Erythroblast (primary cell): ENCODE measurements at regions not wholly inside any gene's neighbourhood (a gene's known extent, or its start where the extent isn't known, plus 50 kb on each side); places are given as distances from the start of the nearest gene placed in this dataset.

ENCODE experiments used
- GATA1 ChIP-seq: IDR thresholded peaks from 2 replicates; pipeline ENCODE4 v1.6.1; 2011; ENCODE audit warnings: low read depth, mild to moderate bottlenecking, control low read depth, low read length, moderate library complexity
- POLR2A ChIP-seq: IDR thresholded peaks from 2 replicates; pipeline ENCODE4 v1.6.1; 2011; ENCODE audit warnings: mild to moderate bottlenecking, low read length

DNA sequence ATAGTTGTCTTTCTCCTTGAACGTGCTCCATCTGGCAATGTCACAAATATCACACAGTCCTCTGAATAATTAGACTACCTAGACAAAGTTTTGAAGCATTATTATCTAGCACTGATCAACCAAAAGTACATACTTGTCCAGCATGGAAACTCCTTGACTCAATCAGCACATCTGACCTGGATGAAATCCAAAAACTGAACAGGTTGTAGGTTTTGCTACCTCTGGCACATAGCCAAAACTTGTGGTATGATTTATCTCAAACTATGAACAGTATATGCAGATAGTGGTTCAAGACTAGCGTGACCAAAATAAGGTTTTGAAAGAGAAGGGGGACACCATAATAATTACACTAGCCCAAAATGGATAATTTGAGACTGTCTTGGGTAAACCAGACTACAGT is 158.1 kb downstream of the ARRDC3 start:
- no peak for TF ChIP-seq POLR2A
- TF ChIP-seq GATA1, result no peak
